OCI-LY1 (cell line): ENCODE measurements at regions not wholly inside any gene's neighbourhood (a gene's known extent, or its start where the extent isn't known, plus 50 kb on each side); places are given as distances from the start of the nearest gene placed in this dataset.
A peak's percentile ranks its signal among the peaks of the same experiment; 100 is the strongest.
"Not testable (repeated sequence)": the region's sequence is repeated elsewhere in the genome, so short reads cannot be mapped to it uniquely, and the experiment has no call there.

Experiments
- H2AFZ ChIP-seq: fragments of 200-600 bp; sonication (generic), shearing (Covaris generic); 2 replicates; pipeline ENCODE4 v1.6.0; 2014; ENCODE audit warnings: antibody characterized with exemption, mild to moderate bottlenecking, low read length
- H3F3A ChIP-seq: fragments of 200-600 bp; sonication (generic), shearing (Covaris generic); 2 replicates; pipeline ENCODE4 v1.6.0; 2014; ENCODE audit warnings: mild to moderate bottlenecking, antibody characterized with exemption, low read length, moderate library complexity; ENCODE audit not compliant: insufficient read depth
- H3K27ac ChIP-seq: fragments of 200-600 bp; sonication (generic); 2 replicates; pipeline ENCODE4 v1.5.1; 2014; ENCODE audit warnings: low read length, mixed run types, mild to moderate bottlenecking, low read depth; ENCODE audit not compliant: poor library complexity, severe bottlenecking
- H3K27me3 ChIP-seq: fragments of 200-600 bp; sonication (generic); 2 replicates; pipeline ENCODE4 v1.6.0; 2014; ENCODE audit warnings: antibody characterized with exemption, mild to moderate bottlenecking, low read length, moderate library complexity; ENCODE audit not compliant: insufficient read depth
- H3K36me3 ChIP-seq: fragments of 200-600 bp; sonication (generic); 2 replicates; pipeline ENCODE4 v1.6.1; 2014; ENCODE audit warnings: mild to moderate bottlenecking, antibody characterized with exemption, low read length, moderate library complexity, mixed read lengths; ENCODE audit not compliant: insufficient read depth
- H3K4me1 ChIP-seq: fragments of 200-600 bp; sonication (generic); 2 replicates; pipeline ENCODE4 v1.5.1; 2014; ENCODE audit warnings: mild to moderate bottlenecking, low read length, moderate library complexity; ENCODE audit not compliant: insufficient read depth, severe bottlenecking
- H3K4me2 ChIP-seq: fragments of 200-600 bp; sonication (generic), shearing (Covaris generic); 2 replicates; pipeline ENCODE4 v1.6.1; 2014; ENCODE audit warnings: low read length
- H3K4me3 ChIP-seq: fragments of 200-600 bp; sonication (generic); 2 replicates; pipeline ENCODE4 v1.5.1; 2014; ENCODE audit warnings: low read length, low read depth, mild to moderate bottlenecking, mixed read lengths; ENCODE audit not compliant: poor library complexity, severe bottlenecking
- H3K79me2 ChIP-seq: fragments of 200-600 bp; shearing (Covaris generic); 2 replicates; pipeline ENCODE4 v1.6.1; 2016; ENCODE audit warnings: mixed run types, low read length, mixed read lengths; ENCODE audit not compliant: insufficient read depth
- H3K9ac ChIP-seq: fragments of 200-600 bp; sonication (generic), shearing (Covaris generic); 2 replicates; pipeline ENCODE4 v1.6.1; 2014; ENCODE audit warnings: mild to moderate bottlenecking, low read length, mixed read lengths
- H3K9me2 ChIP-seq: fragments of 200-600 bp; sonication (generic), shearing (Covaris generic); 2 replicates; pipeline ENCODE4 v1.6.1; 2014; ENCODE audit warnings: low read depth, mild to moderate bottlenecking, low read length, mixed read lengths
- H3K9me3 ChIP-seq: fragments of 200-600 bp; shearing (Covaris generic); 2 replicates; pipeline ENCODE4 v1.6.1; 2014; ENCODE audit warnings: low read length, mixed read lengths
- H4K20me1 ChIP-seq: fragments of 200-600 bp; sonication (generic), shearing (Covaris generic); 2 replicates; pipeline ENCODE4 v1.6.0; 2016; ENCODE audit warnings: mild to moderate bottlenecking, low read length; ENCODE audit not compliant: insufficient read depth
- EZH2 ChIP-seq: fragments of 200-600 bp; sonication (generic), shearing (Covaris generic); IDR thresholded peaks from 2 replicates; pipeline ENCODE4 v1.8.0; 2017; ENCODE audit warnings: borderline replicate concordance, mixed run types, mild to moderate bottlenecking, antibody characterized with exemption, low read length, moderate library complexity, mixed read lengths
- TF ChIP-seq, protein P1 (sequence below): fragments of 200-600 bp; sonication (generic), shearing (Covaris generic); IDR thresholded peaks from 2 replicates; pipeline ENCODE4 v1.5.1; 2017; ENCODE audit warnings: mild to moderate bottlenecking, antibody characterized with exemption, low read length, moderate library complexity, mixed read lengths

DNA sequence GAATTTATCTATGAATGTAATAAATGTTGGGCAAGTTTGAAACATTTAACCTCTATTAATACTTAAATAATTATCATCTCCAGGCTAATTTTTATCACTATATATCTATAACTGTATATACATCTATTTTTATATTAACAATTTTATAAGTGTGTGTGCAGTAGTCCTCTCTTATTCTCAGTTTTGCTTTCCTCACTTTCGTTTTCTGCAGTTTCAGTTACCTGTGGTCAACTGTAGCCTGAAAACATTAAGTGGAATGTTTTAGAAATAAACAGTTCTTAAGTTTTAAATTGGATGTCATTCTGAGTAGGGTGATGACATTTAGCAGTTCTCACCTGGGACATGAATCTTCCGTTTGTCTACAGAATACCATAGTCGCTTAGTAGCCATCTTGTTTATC is 379.4 kb upstream of the MAN1A1 start:
- H2AFZ ChIP-seq: no peak overlapping the region
- no peaks in the 10 kb centered on the region for H3K27me3 ChIP-seq
- H3K4me3 ChIP-seq: no peak overlapping the region
- H4K20me1 ChIP-seq: no peaks in the 10 kb centered on the region
- H3K79me2 ChIP-seq: no peaks in the 10 kb centered on the region
- no peak for TF ChIP-seq EZH2
- TF ChIP-seq, protein P1, sequence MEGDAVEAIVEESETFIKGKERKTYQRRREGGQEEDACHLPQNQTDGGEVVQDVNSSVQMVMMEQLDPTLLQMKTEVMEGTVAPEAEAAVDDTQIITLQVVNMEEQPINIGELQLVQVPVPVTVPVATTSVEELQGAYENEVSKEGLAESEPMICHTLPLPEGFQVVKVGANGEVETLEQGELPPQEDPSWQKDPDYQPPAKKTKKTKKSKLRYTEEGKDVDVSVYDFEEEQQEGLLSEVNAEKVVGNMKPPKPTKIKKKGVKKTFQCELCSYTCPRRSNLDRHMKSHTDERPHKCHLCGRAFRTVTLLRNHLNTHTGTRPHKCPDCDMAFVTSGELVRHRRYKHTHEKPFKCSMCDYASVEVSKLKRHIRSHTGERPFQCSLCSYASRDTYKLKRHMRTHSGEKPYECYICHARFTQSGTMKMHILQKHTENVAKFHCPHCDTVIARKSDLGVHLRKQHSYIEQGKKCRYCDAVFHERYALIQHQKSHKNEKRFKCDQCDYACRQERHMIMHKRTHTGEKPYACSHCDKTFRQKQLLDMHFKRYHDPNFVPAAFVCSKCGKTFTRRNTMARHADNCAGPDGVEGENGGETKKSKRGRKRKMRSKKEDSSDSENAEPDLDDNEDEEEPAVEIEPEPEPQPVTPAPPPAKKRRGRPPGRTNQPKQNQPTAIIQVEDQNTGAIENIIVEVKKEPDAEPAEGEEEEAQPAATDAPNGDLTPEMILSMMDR: no peak
- no peaks in the 10 kb centered on the region for H3F3A ChIP-seq
- H3K4me2 ChIP-seq: no peak overlapping the region
- H3K36me3 ChIP-seq: no peaks in the 10 kb centered on the region
- H3K9me3 ChIP-seq: no peaks in the 10 kb centered on the region
- no peak overlapping the region for H3K9ac ChIP-seq
- no peaks in the 10 kb centered on the region for H3K9me2 ChIP-seq
- no peaks in the 10 kb centered on the region for H3K4me1 ChIP-seq
- no peak overlapping the region for H3K27ac ChIP-seq

DNA sequence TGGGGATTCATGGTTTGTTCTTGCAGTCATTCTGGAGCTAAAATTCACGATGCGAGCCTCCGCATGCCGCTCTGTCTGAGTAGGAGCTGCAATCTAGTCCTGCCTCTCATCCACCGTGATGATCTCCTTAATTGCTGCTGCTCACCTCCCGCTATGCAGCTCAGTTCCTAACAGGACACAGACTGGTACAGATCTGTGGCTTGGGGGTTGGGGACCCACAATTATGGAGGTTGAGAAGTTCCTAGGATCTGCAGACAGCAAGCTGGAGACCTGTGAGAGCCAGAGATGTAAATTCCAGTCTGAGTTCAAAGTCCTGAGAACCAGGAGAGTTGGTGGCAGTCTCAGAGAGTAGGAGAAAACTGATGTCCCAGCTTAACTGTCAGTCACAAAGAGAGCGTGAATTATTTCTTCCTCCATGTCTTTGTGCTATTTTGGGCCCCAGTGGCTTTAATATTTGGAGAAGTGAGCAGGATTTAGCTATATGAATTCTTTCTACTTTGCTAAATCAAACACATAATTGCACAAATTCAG is 378.7 kb upstream of the MAN1A1 start:
- H3K9me2 ChIP-seq: no peaks in the 10 kb centered on the region
- H3K4me2 ChIP-seq: no peak overlapping the region
- H3K4me1 ChIP-seq: no peaks in the 10 kb centered on the region
- no peaks in the 10 kb centered on the region for H3K27me3 ChIP-seq
- H3F3A ChIP-seq: no peaks in the 10 kb centered on the region
- TF ChIP-seq, protein P1: no peak; the same call in 1 of the 2 replicates
- no peak for TF ChIP-seq EZH2
- no peak overlapping the region for H3K9ac ChIP-seq
- H3K36me3 ChIP-seq: no peaks in the 10 kb centered on the region
- no peak overlapping the region for H3K27ac ChIP-seq
- no peaks in the 10 kb centered on the region for H3K79me2 ChIP-seq
- no peak overlapping the region for H3K4me3 ChIP-seq
- H2AFZ ChIP-seq: no peak overlapping the region
- H4K20me1 ChIP-seq: no peaks in the 10 kb centered on the region
- no peaks in the 10 kb centered on the region for H3K9me3 ChIP-seq

DNA sequence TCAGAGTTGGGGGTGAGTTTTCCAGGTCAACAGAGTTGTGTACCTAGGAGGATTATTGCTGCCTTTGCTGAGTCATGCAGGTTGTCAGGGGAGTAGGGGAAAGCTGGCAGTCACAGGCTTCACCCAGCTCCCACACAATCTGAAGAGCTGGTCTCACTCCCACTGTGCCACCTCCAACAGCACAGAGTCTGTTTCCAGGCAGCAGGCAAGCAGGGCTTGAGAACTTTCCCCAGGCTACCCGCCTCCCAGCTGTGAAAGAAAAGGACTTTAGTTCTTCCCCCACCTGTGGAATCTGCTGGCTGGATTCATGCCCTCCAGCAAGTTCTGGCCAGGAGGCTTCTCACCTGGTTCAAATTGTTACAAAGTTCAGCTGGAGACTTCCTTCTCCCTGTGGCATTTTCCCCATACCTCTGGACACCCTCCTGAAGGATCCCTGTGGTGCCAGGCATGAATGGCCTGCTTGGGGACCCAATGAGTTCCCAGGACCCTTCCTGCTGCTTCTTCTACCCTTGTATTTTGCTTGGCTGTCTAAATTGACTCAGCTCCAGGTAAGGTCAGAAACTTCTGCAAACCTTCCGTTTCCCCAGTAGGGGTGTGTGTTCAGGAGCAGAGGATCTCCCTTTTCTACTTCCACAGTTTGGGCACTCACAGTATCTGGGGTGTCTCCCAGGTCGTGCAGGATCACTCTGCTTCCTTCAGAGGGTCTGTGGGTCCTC is 378.1 kb upstream of the MAN1A1 start:
- Histone ChIP-seq H3K27ac (no peak overlapping the region), H3F3A (no peaks in the 10 kb centered on the region), H3K4me2 (no peak overlapping the region), H3K36me3 (no peaks in the 10 kb centered on the region), H2AFZ (no peak overlapping the region), H3K79me2 (no peaks in the 10 kb centered on the region), H3K9me3 (no peaks in the 10 kb centered on the region), H3K9me2 (no peaks in the 10 kb centered on the region), H3K9ac (no peak overlapping the region), H4K20me1 (no peaks in the 10 kb centered on the region), H3K4me3 (no peak overlapping the region), H3K4me1 (no peaks in the 10 kb centered on the region), H3K27me3 (no peaks in the 10 kb centered on the region)
- TF ChIP-seq, protein P1: peak; percentile 5; the same call in 1 of the 2 replicates
- TF ChIP-seq EZH2: no peak

DNA sequence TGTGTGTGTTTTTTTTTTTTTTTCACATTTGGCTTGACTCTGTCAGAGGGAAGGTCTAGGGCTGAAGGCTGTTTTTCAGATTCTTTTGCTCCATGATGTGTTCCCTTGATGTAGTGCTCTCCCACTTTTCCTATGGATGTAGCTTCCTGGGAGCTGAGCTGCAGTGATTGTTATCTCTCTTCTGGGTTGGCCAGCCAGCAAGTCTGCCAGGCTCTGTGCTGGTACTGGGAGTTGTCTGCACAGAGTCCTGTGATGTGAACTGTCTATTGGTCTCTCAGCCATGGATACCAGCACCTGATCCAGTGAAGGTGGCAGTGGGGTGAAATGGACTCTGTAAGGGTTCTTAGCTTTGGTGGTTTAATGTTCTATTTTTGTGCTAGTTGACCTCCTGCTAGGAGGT is 377.4 kb upstream of the MAN1A1 start:
- H3K36me3 ChIP-seq, H2AFZ ChIP-seq, H3K27ac ChIP-seq, H3K4me1 ChIP-seq, H3K27me3 ChIP-seq, H3K4me3 ChIP-seq, H3K9me2 ChIP-seq, H3K9me3 ChIP-seq, H3K9ac ChIP-seq, H3K4me2 ChIP-seq, H3F3A ChIP-seq, H3K79me2 ChIP-seq, H4K20me1 ChIP-seq: not testable (repeated sequence)
